ENCODE measurements at regions not wholly inside any gene's neighbourhood (a gene's known extent, or its start where the extent isn't known, plus 50 kb on each side); places are given as distances from the start of the nearest gene placed in this dataset.

- no peak for TF ChIP-seq POU2F2 (IDR thresholded peaks at IDR 0.05; ENCODE audit: low read depth, low read length)
- no peak for TF ChIP-seq POLR2AphosphoS5 (IDR thresholded peaks at IDR 0.05; ENCODE audit: low read depth, low read length)
- no peak for TF ChIP-seq TAF1 (IDR thresholded peaks at IDR 0.05; ENCODE audit: low read depth, low read length)
- TF ChIP-seq POLR2A (IDR thresholded peaks at IDR 0.05; ENCODE audit: low read depth, low read length) = no peak
- no peak for TF ChIP-seq PAX5 (IDR thresholded peaks at IDR 0.05; ENCODE audit: insufficient read depth, low read length, severe bottlenecking)
- no peak for TF ChIP-seq SPI1 (IDR thresholded peaks at IDR 0.05; ENCODE audit: low read depth, low read length)
- DNase-seq (ENCODE audit: insufficient read length, low spot score) (no peak), FAIRE-seq (no peak)
Measured at GRCh38 chr1:209395169-209395568, 188.3 kb upstream of the CAMK1G start.

GRCh38 chr1:209397371-209397770 is 186.1 kb upstream of the CAMK1G start:
- FAIRE-seq = no peak
- TF ChIP-seq TAF1 (IDR thresholded peaks at IDR 0.05; ENCODE audit: low read depth, low read length) (no peak), POLR2A (IDR thresholded peaks at IDR 0.05; ENCODE audit: low read depth, low read length) (no peak), PAX5 (IDR thresholded peaks at IDR 0.05; ENCODE audit: insufficient read depth, low read length, severe bottlenecking) (no peak), POU2F2 (IDR thresholded peaks at IDR 0.05; ENCODE audit: low read depth, low read length) (no peak), SPI1 (IDR thresholded peaks at IDR 0.05; ENCODE audit: low read depth, low read length) (no peak), POLR2AphosphoS5 (IDR thresholded peaks at IDR 0.05; ENCODE audit: low read depth, low read length) (no peak)
- no peak for DNase-seq (ENCODE audit: insufficient read length, low spot score)

- TF ChIP-seq PAX5 (IDR thresholded peaks at IDR 0.05; ENCODE audit: insufficient read depth, low read length, severe bottlenecking) (no peak), TAF1 (IDR thresholded peaks at IDR 0.05; ENCODE audit: low read depth, low read length) (no peak), POLR2A (IDR thresholded peaks at IDR 0.05; ENCODE audit: low read depth, low read length) (no peak), SPI1 (IDR thresholded peaks at IDR 0.05; ENCODE audit: low read depth, low read length) (no peak), POU2F2 (IDR thresholded peaks at IDR 0.05; ENCODE audit: low read depth, low read length) (no peak), POLR2AphosphoS5 (IDR thresholded peaks at IDR 0.05; ENCODE audit: low read depth, low read length) (no peak)
- no peak for DNase-seq (ENCODE audit: insufficient read length, low spot score)
- no peak for FAIRE-seq
Measured at GRCh38 chr1:209397910-209398309, 185.6 kb upstream of the CAMK1G start.

- TF ChIP-seq POU2F2 (IDR thresholded peaks at IDR 0.05; ENCODE audit: low read depth, low read length) (no peak), TAF1 (IDR thresholded peaks at IDR 0.05; ENCODE audit: low read depth, low read length) (no peak), SPI1 (IDR thresholded peaks at IDR 0.05; ENCODE audit: low read depth, low read length) (no peak), PAX5 (IDR thresholded peaks at IDR 0.05; ENCODE audit: insufficient read depth, low read length, severe bottlenecking) (no peak), POLR2A (IDR thresholded peaks at IDR 0.05; ENCODE audit: low read depth, low read length) (no peak), POLR2AphosphoS5 (IDR thresholded peaks at IDR 0.05; ENCODE audit: low read depth, low read length) (no peak)
- FAIRE-seq (no peak), DNase-seq (ENCODE audit: insufficient read length, low spot score) (no peak)
Measured at GRCh38 chr1:209398313-209398991, 185.1 kb upstream of the CAMK1G start.

- FAIRE-seq (no peak), DNase-seq (ENCODE audit: insufficient read length, low spot score) (no peak)
- TF ChIP-seq POLR2AphosphoS5 (IDR thresholded peaks at IDR 0.05; ENCODE audit: low read depth, low read length) (no peak), TAF1 (IDR thresholded peaks at IDR 0.05; ENCODE audit: low read depth, low read length) (no peak), SPI1 (IDR thresholded peaks at IDR 0.05; ENCODE audit: low read depth, low read length) (no peak), POLR2A (IDR thresholded peaks at IDR 0.05; ENCODE audit: low read depth, low read length) (no peak), PAX5 (IDR thresholded peaks at IDR 0.05; ENCODE audit: insufficient read depth, low read length, severe bottlenecking) (no peak), POU2F2 (IDR thresholded peaks at IDR 0.05; ENCODE audit: low read depth, low read length) (no peak)
Measured at GRCh38 chr1:209399800-209400199, 183.7 kb upstream of the CAMK1G start.

- FAIRE-seq (no peak), DNase-seq (ENCODE audit: insufficient read length, low spot score) (no peak)
- TF ChIP-seq PAX5 (IDR thresholded peaks at IDR 0.05; ENCODE audit: insufficient read depth, low read length, severe bottlenecking) (no peak), SPI1 (IDR thresholded peaks at IDR 0.05; ENCODE audit: low read depth, low read length) (no peak), POLR2A (IDR thresholded peaks at IDR 0.05; ENCODE audit: low read depth, low read length) (no peak), POU2F2 (IDR thresholded peaks at IDR 0.05; ENCODE audit: low read depth, low read length) (no peak), TAF1 (IDR thresholded peaks at IDR 0.05; ENCODE audit: low read depth, low read length) (no peak), POLR2AphosphoS5 (IDR thresholded peaks at IDR 0.05; ENCODE audit: low read depth, low read length) (no peak)
Measured at GRCh38 chr1:209400351-209401220, 182.9 kb upstream of the CAMK1G start.

GRCh38 chr1:209402697-209403096 is 180.8 kb upstream of the CAMK1G start:
- DNase-seq (ENCODE audit: insufficient read length, low spot score) (no peak), FAIRE-seq (no peak)
- TF ChIP-seq POLR2AphosphoS5 (IDR thresholded peaks at IDR 0.05; ENCODE audit: low read depth, low read length) (no peak), SPI1 (IDR thresholded peaks at IDR 0.05; ENCODE audit: low read depth, low read length) (no peak), POLR2A (IDR thresholded peaks at IDR 0.05; ENCODE audit: low read depth, low read length) (no peak), PAX5 (IDR thresholded peaks at IDR 0.05; ENCODE audit: insufficient read depth, low read length, severe bottlenecking) (no peak), TAF1 (IDR thresholded peaks at IDR 0.05; ENCODE audit: low read depth, low read length) (no peak), POU2F2 (IDR thresholded peaks at IDR 0.05; ENCODE audit: low read depth, low read length) (no peak)

GRCh38 chr1:209403921-209404320 is 179.6 kb upstream of the CAMK1G start:
- no peak for DNase-seq (ENCODE audit: insufficient read length, low spot score)
- no peak for FAIRE-seq
- TF ChIP-seq SPI1 (IDR thresholded peaks at IDR 0.05; ENCODE audit: low read depth, low read length) (no peak), TAF1 (IDR thresholded peaks at IDR 0.05; ENCODE audit: low read depth, low read length) (no peak)

GRCh38 chr1:209404577-209404976 is 178.9 kb upstream of the CAMK1G start:
- DNase-seq (ENCODE audit: insufficient read length, low spot score) = no peak
- FAIRE-seq = no peak
- no peak for TF ChIP-seq PAX5 (IDR thresholded peaks at IDR 0.05; ENCODE audit: insufficient read depth, low read length, severe bottlenecking)
- TF ChIP-seq SPI1 (IDR thresholded peaks at IDR 0.05; ENCODE audit: low read depth, low read length) = no peak

Data from GM12891 (cell line).